SK-N-SH treated with all-trans-retinoic acid at 6 μM for 48 hours (cell line): ENCODE measurements at regions not wholly inside any gene's neighbourhood (a gene's known extent, or its start where the extent isn't known, plus 50 kb on each side); places are given as distances from the start of the nearest gene placed in this dataset.

Source experiments
- ATAC-seq: fragments of 200-7000 bp; cut with Tn5 transposase; 3 replicates; pipeline ENCODE4 v1.9.1; 2020; ENCODE audit warnings: mild to moderate bottlenecking, moderate library complexity
- CSDC2 ChIP-seq: fragments of 250-450 bp; sonication (Bioruptor Pico); IDR thresholded peaks from 2 replicates; pipeline ENCODE4 v1.5.0; 2020; ENCODE audit warnings: mild to moderate bottlenecking, moderate library complexity
- ESRRG ChIP-seq: fragments of 250-450 bp; sonication (Bioruptor Pico); IDR thresholded peaks from 2 replicates; pipeline ENCODE4 v1.6.1; 2021; ENCODE audit warnings: mild to moderate bottlenecking
- GLIS3 ChIP-seq: fragments of 250-450 bp; sonication (Bioruptor Pico); IDR thresholded peaks from 2 replicates; pipeline ENCODE4 v1.5.0; 2020; ENCODE audit warnings: mild to moderate bottlenecking, moderate library complexity
- PPARA ChIP-seq: fragments of 250-450 bp; sonication (Bioruptor Pico); IDR thresholded peaks from 2 replicates; pipeline ENCODE4 v1.5.0; 2020; ENCODE audit warnings: mild to moderate bottlenecking, borderline replicate concordance
- RARB ChIP-seq: fragments of 250-450 bp; sonication (Bioruptor Pico); IDR thresholded peaks from 2 replicates; pipeline ENCODE4 v1.8.0; 2021; ENCODE audit warnings: mild to moderate bottlenecking, moderate library complexity
- SNAI2 ChIP-seq: fragments of 250-450 bp; sonication (Bioruptor Pico); IDR thresholded peaks from 2 replicates; pipeline ENCODE4 v1.5.0; 2020; ENCODE audit warnings: mild to moderate bottlenecking, moderate library complexity
- TOX ChIP-seq: fragments of 250-450 bp; sonication (Bioruptor Pico); IDR thresholded peaks from 2 replicates; pipeline ENCODE4 v1.8.0; 2021; ENCODE audit warnings: mild to moderate bottlenecking, moderate library complexity, borderline replicate concordance
- ZC3H10 ChIP-seq: fragments of 250-450 bp; sonication (Bioruptor Pico); IDR thresholded peaks from 2 replicates; pipeline ENCODE4 v1.5.1; 2021; ENCODE audit warnings: mild to moderate bottlenecking, moderate library complexity
- ZFP3 ChIP-seq: fragments of 250-450 bp; sonication (Bioruptor Pico); IDR thresholded peaks from 2 replicates; pipeline ENCODE4 v1.5.0; 2020; ENCODE audit warnings: mild to moderate bottlenecking, moderate library complexity
- ZFP30 ChIP-seq: fragments of 450-650 bp; formaldehyde crosslinking; IDR thresholded peaks from 2 replicates; pipeline ENCODE4 v1.5.0; 2022; ENCODE audit warnings: mild to moderate bottlenecking, moderate library complexity
- ZNF565 ChIP-seq: fragments of 450-650 bp; formaldehyde crosslinking; conservative IDR thresholded peaks from 2 replicates; pipeline ENCODE4 v1.5.0; 2020; ENCODE audit warnings: low read depth, mild to moderate bottlenecking, moderate library complexity
- ZNF70 ChIP-seq: fragments of 450-650 bp; formaldehyde crosslinking; IDR thresholded peaks from 2 replicates; pipeline ENCODE4 v1.5.0; 2020; ENCODE audit warnings: mild to moderate bottlenecking, moderate library complexity
- ZNF8 ChIP-seq: fragments of 450-650 bp; formaldehyde crosslinking; IDR thresholded peaks from 2 replicates; pipeline ENCODE4 v1.5.0; 2020; ENCODE audit warnings: mild to moderate bottlenecking, moderate library complexity
- TF ChIP-seq, protein P1 (sequence below): fragments of 250-450 bp; sonication (Bioruptor Pico); IDR thresholded peaks from 2 replicates; pipeline ENCODE4 v1.5.0; 2020; ENCODE audit warnings: mild to moderate bottlenecking, moderate library complexity
- TF ChIP-seq, protein P2 (sequence below): fragments of 250-450 bp; sonication (Bioruptor Pico); IDR thresholded peaks from 2 replicates; pipeline ENCODE4 v1.5.1; 2021; ENCODE audit warnings: mild to moderate bottlenecking, moderate library complexity
- TF ChIP-seq, protein P3 (sequence below): fragments of 250-450 bp; sonication (Bioruptor Pico); IDR thresholded peaks from 2 replicates; pipeline ENCODE4 v1.8.0; 2020; ENCODE audit warnings: mild to moderate bottlenecking, moderate library complexity, borderline replicate concordance
- TF ChIP-seq, protein P4 (sequence below): fragments of 250-450 bp; sonication (Bioruptor Pico); IDR thresholded peaks from 2 replicates; pipeline ENCODE4 v1.8.0; 2021; ENCODE audit warnings: low read depth, mild to moderate bottlenecking, moderate library complexity, borderline replicate concordance

- no peak for TF ChIP-seq ESRRG (CRISPR knock-in tag)
- TF ChIP-seq ZFP30 = no peak
- TF ChIP-seq ZNF70 (CRISPR knock-in tag) = no peak
- TF ChIP-seq, protein P1, sequence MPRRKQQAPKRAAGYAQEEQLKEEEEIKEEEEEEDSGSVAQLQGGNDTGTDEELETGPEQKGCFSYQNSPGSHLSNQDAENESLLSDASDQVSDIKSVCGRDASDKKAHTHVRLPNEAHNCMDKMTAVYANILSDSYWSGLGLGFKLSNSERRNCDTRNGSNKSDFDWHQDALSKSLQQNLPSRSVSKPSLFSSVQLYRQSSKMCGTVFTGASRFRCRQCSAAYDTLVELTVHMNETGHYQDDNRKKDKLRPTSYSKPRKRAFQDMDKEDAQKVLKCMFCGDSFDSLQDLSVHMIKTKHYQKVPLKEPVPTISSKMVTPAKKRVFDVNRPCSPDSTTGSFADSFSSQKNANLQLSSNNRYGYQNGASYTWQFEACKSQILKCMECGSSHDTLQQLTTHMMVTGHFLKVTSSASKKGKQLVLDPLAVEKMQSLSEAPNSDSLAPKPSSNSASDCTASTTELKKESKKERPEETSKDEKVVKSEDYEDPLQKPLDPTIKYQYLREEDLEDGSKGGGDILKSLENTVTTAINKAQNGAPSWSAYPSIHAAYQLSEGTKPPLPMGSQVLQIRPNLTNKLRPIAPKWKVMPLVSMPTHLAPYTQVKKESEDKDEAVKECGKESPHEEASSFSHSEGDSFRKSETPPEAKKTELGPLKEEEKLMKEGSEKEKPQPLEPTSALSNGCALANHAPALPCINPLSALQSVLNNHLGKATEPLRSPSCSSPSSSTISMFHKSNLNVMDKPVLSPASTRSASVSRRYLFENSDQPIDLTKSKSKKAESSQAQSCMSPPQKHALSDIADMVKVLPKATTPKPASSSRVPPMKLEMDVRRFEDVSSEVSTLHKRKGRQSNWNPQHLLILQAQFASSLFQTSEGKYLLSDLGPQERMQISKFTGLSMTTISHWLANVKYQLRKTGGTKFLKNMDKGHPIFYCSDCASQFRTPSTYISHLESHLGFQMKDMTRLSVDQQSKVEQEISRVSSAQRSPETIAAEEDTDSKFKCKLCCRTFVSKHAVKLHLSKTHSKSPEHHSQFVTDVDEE = no peak
- no peak for TF ChIP-seq ZNF565 (CRISPR knock-in tag)
- TF ChIP-seq, protein P2, sequence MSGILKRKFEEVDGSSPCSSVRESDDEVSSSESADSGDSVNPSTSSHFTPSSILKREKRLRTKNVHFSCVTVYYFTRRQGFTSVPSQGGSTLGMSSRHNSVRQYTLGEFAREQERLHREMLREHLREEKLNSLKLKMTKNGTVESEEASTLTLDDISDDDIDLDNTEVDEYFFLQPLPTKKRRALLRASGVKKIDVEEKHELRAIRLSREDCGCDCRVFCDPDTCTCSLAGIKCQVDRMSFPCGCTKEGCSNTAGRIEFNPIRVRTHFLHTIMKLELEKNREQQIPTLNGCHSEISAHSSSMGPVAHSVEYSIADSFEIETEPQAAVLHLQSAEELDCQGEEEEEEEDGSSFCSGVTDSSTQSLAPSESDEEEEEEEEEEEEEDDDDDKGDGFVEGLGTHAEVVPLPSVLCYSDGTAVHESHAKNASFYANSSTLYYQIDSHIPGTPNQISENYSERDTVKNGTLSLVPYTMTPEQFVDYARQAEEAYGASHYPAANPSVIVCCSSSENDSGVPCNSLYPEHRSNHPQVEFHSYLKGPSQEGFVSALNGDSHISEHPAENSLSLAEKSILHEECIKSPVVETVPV (CRISPR knock-in tag) = no peak
- no peak for TF ChIP-seq GLIS3
- TF ChIP-seq TOX = no peak
- TF ChIP-seq, protein P3, sequence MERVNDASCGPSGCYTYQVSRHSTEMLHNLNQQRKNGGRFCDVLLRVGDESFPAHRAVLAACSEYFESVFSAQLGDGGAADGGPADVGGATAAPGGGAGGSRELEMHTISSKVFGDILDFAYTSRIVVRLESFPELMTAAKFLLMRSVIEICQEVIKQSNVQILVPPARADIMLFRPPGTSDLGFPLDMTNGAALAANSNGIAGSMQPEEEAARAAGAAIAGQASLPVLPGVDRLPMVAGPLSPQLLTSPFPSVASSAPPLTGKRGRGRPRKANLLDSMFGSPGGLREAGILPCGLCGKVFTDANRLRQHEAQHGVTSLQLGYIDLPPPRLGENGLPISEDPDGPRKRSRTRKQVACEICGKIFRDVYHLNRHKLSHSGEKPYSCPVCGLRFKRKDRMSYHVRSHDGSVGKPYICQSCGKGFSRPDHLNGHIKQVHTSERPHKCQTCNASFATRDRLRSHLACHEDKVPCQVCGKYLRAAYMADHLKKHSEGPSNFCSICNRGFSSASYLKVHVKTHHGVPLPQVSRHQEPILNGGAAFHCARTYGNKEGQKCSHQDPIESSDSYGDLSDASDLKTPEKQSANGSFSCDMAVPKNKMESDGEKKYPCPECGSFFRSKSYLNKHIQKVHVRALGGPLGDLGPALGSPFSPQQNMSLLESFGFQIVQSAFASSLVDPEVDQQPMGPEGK (CRISPR knock-in tag) = no peak
- TF ChIP-seq, all 23 proteins: peak for 0
- ATAC-seq = no peak
These were observed 183.5 kb upstream of the SDK2 start for GRCh38 chr17:73827627-73828291.

DNA sequence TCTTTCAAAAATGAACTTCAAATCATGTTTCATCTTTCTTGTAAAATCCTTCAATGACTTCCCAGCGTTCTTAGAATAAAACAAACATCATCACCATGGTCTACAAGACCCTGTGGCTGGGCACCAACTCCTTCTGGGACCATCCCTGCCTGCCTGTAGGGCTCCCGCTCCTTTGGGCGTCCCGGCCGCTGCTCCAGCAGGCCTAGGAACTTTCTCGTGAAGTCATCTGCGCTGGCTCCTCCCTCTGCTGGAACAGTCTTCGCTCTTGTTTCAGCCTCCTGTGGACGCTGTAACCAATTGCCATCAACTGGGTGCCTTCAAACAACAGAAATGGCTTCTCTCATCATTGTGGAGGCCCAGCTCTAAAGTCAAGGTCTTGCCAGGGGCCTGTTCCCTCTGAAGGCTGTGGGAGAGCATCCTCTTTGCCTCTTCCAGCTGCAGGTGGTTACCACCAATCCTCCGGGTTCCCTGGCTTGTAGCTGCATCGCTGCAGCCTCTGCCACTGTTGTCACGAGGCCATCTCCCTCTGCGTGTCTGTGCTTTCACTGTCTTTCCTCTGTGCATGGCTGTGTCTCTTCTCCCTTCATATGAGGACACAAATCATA is 185.5 kb upstream of the SDK2 start:
- no peak for TF ChIP-seq GLIS3
- TF ChIP-seq, protein P4, sequence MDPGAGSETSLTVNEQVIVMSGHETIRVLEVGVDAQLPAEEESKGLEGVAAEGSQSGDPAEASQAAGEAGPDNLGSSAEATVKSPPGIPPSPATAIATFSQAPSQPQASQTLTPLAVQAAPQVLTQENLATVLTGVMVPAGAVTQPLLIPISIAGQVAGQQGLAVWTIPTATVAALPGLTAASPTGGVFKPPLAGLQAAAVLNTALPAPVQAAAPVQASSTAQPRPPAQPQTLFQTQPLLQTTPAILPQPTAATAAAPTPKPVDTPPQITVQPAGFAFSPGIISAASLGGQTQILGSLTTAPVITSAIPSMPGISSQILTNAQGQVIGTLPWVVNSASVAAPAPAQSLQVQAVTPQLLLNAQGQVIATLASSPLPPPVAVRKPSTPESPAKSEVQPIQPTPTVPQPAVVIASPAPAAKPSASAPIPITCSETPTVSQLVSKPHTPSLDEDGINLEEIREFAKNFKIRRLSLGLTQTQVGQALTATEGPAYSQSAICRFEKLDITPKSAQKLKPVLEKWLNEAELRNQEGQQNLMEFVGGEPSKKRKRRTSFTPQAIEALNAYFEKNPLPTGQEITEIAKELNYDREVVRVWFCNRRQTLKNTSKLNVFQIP (CRISPR knock-in tag) = no peak
- TF ChIP-seq ZFP3 = no peak
- no peak for TF ChIP-seq CSDC2
- TF ChIP-seq ZNF8 = no peak
- no peak for TF ChIP-seq ZFP30
- TF ChIP-seq PPARA (CRISPR knock-in tag) = no peak
- TF ChIP-seq, protein P2 (CRISPR knock-in tag) = no peak
- TF ChIP-seq TOX = no peak
- TF ChIP-seq, protein P3 (CRISPR knock-in tag) = no peak
- no peak for TF ChIP-seq RARB (CRISPR knock-in tag)
- no peak for ATAC-seq

- TF ChIP-seq, protein P1 = no peak
- TF ChIP-seq ZC3H10 (CRISPR knock-in tag) (no peak), ZNF70 (CRISPR knock-in tag) (no peak), SNAI2 (CRISPR knock-in tag) (no peak), ZNF565 (CRISPR knock-in tag) (no peak), TOX (no peak), ZFP30 (no peak), RARB (CRISPR knock-in tag) (no peak)
- TF ChIP-seq, protein P2 (CRISPR knock-in tag) = no peak
- TF ChIP-seq, all 23 proteins: peak for 0
- no peak for ATAC-seq
These were observed 187.5 kb upstream of the SDK2 start for GRCh38 chr17:73831699-73832098.
